Activated T-helper 1 cell treated with anti-CD3 and anti-CD28 coated beads, Interleukin-12 subunit alpha, Interleukin-12 subunit beta, Interleukin-2, Interleukin-4 antibody, amounts not matched to agents 30 ng/mL and 10 ng/mL and 1 ng/mL, durations not matched to agents 14 hours and 24 hours and 36 hours (primary cell): ENCODE measurements at regions not wholly inside any gene's neighbourhood (a gene's known extent, or its start where the extent isn't known, plus 50 kb on each side); places are given as distances from the start of the nearest gene placed in this dataset.
"Not testable (repeated sequence)": the region's sequence is repeated elsewhere in the genome, so short reads cannot be mapped to it uniquely, and the experiment has no call there.

ENCODE experiments used
- DNase-seq: peaks from one replicate; pipeline ENCODE4 v3.0.0; 2021; ENCODE audit warnings: low spot score
- H3K27ac Mint-ChIP-seq: one replicate; pipeline ENCODE4 v1.8.0; 2021; ENCODE audit warnings: mild to moderate bottlenecking, mixed read lengths
- H3K27me3 Mint-ChIP-seq: one replicate; pipeline ENCODE4 v1.8.0; 2022; ENCODE audit warnings: mild to moderate bottlenecking, moderate library complexity, mixed read lengths; ENCODE audit not compliant: insufficient read depth
- H3K36me3 Mint-ChIP-seq: one replicate; pipeline ENCODE4 v1.8.0; 2021; ENCODE audit warnings: low read depth, mixed read lengths
- H3K4me1 Mint-ChIP-seq: one replicate; pipeline ENCODE4 v1.8.0; 2021; ENCODE audit warnings: low read depth, mixed read lengths
- H3K4me3 Mint-ChIP-seq: one replicate; pipeline ENCODE4 v1.8.0; 2021; ENCODE audit warnings: mild to moderate bottlenecking, moderate library complexity, mixed read lengths
- H3K9me3 Mint-ChIP-seq: one replicate; pipeline ENCODE4 v1.8.0; 2021; ENCODE audit warnings: mixed read lengths
- intact Hi-C: fragments of 100-400 bp; cut with micrococcal nuclease; formaldehyde crosslinking; loops from one replicate; pipeline ENCODE4 v1.15.1; 2024

GRCh38 chr16:55075208-55075607, 144.5 kb downstream of the IRX5 start:
- H3K27ac Mint-ChIP-seq, H3K4me3 Mint-ChIP-seq, intact Hi-C loops, H3K9me3 Mint-ChIP-seq, H3K36me3 Mint-ChIP-seq, H3K4me1 Mint-ChIP-seq, H3K27me3 Mint-ChIP-seq, DNase-seq: not testable (repeated sequence)

- H3K27ac Mint-ChIP-seq, result no peak overlapping the region
- peaks cover 2% of the 10 kb centered on the region for H3K27me3 Mint-ChIP-seq
- no peaks in the 10 kb centered on the region for H3K9me3 Mint-ChIP-seq
- H3K4me1 Mint-ChIP-seq, result no peaks in the 10 kb centered on the region
- DNase-seq, result no peak
- intact Hi-C loops, result no loop called here
- H3K4me3 Mint-ChIP-seq, result no peak overlapping the region
- no peaks in the 10 kb centered on the region for H3K36me3 Mint-ChIP-seq
Measured at GRCh38 chr16:55076053-55076452, 145.4 kb downstream of the IRX5 start.

GRCh38 chr16:55077266-55077665, 146.6 kb downstream of the IRX5 start:
- no peaks in the 10 kb centered on the region for H3K4me1 Mint-ChIP-seq
- peaks cover 4% of the 10 kb centered on the region for H3K9me3 Mint-ChIP-seq

GRCh38 chr16:55078153-55078552, 147.5 kb downstream of the IRX5 start:
- intact Hi-C loops, result no loop called here
- H3K4me1 Mint-ChIP-seq, result no peaks in the 10 kb centered on the region
- peaks cover 4% of the 10 kb centered on the region for H3K9me3 Mint-ChIP-seq
- H3K27me3 Mint-ChIP-seq, result peaks cover 2% of the 10 kb centered on the region
- H3K27ac Mint-ChIP-seq, result no peak overlapping the region
- no peak overlapping the region for H3K4me3 Mint-ChIP-seq
- no peaks in the 10 kb centered on the region for H3K36me3 Mint-ChIP-seq
- no peak for DNase-seq

More at GRCh38 chr16:55077266-55077665, 146.6 kb downstream of the IRX5 start:
- Mint-ChIP-seq H3K36me3 (no peaks in the 10 kb centered on the region), H3K4me3 (no peak overlapping the region), H3K27ac (no peak overlapping the region), H3K27me3 (peaks cover 2% of the 10 kb centered on the region)
- intact Hi-C loops, result no loop called here
- no peak for DNase-seq

GRCh38 chr16:55078699-55079410, 148.2 kb downstream of the IRX5 start:
- Mint-ChIP-seq H3K36me3 (no peaks in the 10 kb centered on the region), H3K9me3 (peaks cover 4% of the 10 kb centered on the region), H3K27me3 (peaks cover 2% of the 10 kb centered on the region), H3K27ac (no peak overlapping the region), H3K4me3 (no peak overlapping the region), H3K4me1 (no peaks in the 10 kb centered on the region)
- DNase-seq, result no peak
- intact Hi-C loops, result no loop called here

- H3K9me3 Mint-ChIP-seq, result peaks cover 4% of the 10 kb centered on the region
- H3K36me3 Mint-ChIP-seq, result no peaks in the 10 kb centered on the region
- no peaks in the 10 kb centered on the region for H3K27me3 Mint-ChIP-seq
- intact Hi-C loops, result no loop called here
- no peak for DNase-seq
- no peak overlapping the region for H3K4me3 Mint-ChIP-seq
- H3K4me1 Mint-ChIP-seq, result no peaks in the 10 kb centered on the region
- no peak overlapping the region for H3K27ac Mint-ChIP-seq
Measured at GRCh38 chr16:55081622-55082590, 151.2 kb downstream of the IRX5 start.

- Mint-ChIP-seq H3K9me3 (peaks cover 4% of the 10 kb centered on the region), H3K4me3 (no peak overlapping the region), H3K36me3 (no peaks in the 10 kb centered on the region), H3K27ac (no peak overlapping the region), H3K27me3 (no peaks in the 10 kb centered on the region), H3K4me1 (no peaks in the 10 kb centered on the region)
- intact Hi-C loops, result no loop called here
- DNase-seq, result no peak
Measured at GRCh38 chr16:55082591-55082976, 151.9 kb downstream of the IRX5 start.

GRCh38 chr16:55083052-55083451, 152.4 kb downstream of the IRX5 start:
- H3K9me3 Mint-ChIP-seq, result peaks cover 4% of the 10 kb centered on the region
- H3K4me1 Mint-ChIP-seq, result no peaks in the 10 kb centered on the region
- no peak overlapping the region for H3K27ac Mint-ChIP-seq
- H3K36me3 Mint-ChIP-seq, result no peaks in the 10 kb centered on the region
- H3K27me3 Mint-ChIP-seq, result no peaks in the 10 kb centered on the region
- intact Hi-C loops, result no loop called here
- DNase-seq, result no peak
- H3K4me3 Mint-ChIP-seq, result no peak overlapping the region

GRCh38 chr16:55088098-55088497, 157.4 kb downstream of the IRX5 start:
- H3K9me3 Mint-ChIP-seq, result no peaks in the 10 kb centered on the region
- H3K36me3 Mint-ChIP-seq, result no peaks in the 10 kb centered on the region
- H3K4me3 Mint-ChIP-seq, result no peak overlapping the region
- DNase-seq, result no peak
- no peaks in the 10 kb centered on the region for H3K4me1 Mint-ChIP-seq
- intact Hi-C loops, result no loop called here
- no peaks in the 10 kb centered on the region for H3K27me3 Mint-ChIP-seq
- H3K27ac Mint-ChIP-seq, result no peak overlapping the region

- Mint-ChIP-seq H3K9me3 (no peaks in the 10 kb centered on the region), H3K27ac (no peak overlapping the region), H3K4me1 (no peaks in the 10 kb centered on the region), H3K36me3 (no peaks in the 10 kb centered on the region), H3K4me3 (no peak overlapping the region), H3K27me3 (no peaks in the 10 kb centered on the region)
- DNase-seq, result no peak
- intact Hi-C loops, result no loop called here
Measured at GRCh38 chr16:55089600-55089999, 158.9 kb downstream of the IRX5 start.

- intact Hi-C loops, result no loop called here
- H3K4me1 Mint-ChIP-seq, result no peaks in the 10 kb centered on the region
- H3K9me3 Mint-ChIP-seq, result no peaks in the 10 kb centered on the region
Measured at GRCh38 chr16:55091213-55091870, 160.7 kb downstream of the IRX5 start.

GRCh38 chr16:55091871-55092230, 161.2 kb downstream of the IRX5 start:
- no peak for DNase-seq
- Mint-ChIP-seq H3K4me1 (no peaks in the 10 kb centered on the region), H3K4me3 (no peak overlapping the region), H3K27ac (no peak overlapping the region), H3K27me3 (no peaks in the 10 kb centered on the region), H3K36me3 (no peaks in the 10 kb centered on the region), H3K9me3 (no peaks in the 10 kb centered on the region)
- intact Hi-C loops, result no loop called here

More at GRCh38 chr16:55091213-55091870, 160.7 kb downstream of the IRX5 start:
- no peak for DNase-seq
- Mint-ChIP-seq H3K36me3 (no peaks in the 10 kb centered on the region), H3K27ac (no peak overlapping the region), H3K4me3 (no peak overlapping the region), H3K27me3 (no peaks in the 10 kb centered on the region)

- H3K36me3 Mint-ChIP-seq, result no peaks in the 10 kb centered on the region
Measured at GRCh38 chr16:55100100-55100499, 169.4 kb downstream of the IRX5 start.

More at GRCh38 chr16:55100100-55100499, 169.4 kb downstream of the IRX5 start:
- intact Hi-C loops, result no loop called here
- H3K9me3 Mint-ChIP-seq, result peaks cover 4% of the 10 kb centered on the region
- no peak for DNase-seq
- H3K4me3 Mint-ChIP-seq, result no peak overlapping the region
- H3K27me3 Mint-ChIP-seq, result no peaks in the 10 kb centered on the region
- no peaks in the 10 kb centered on the region for H3K4me1 Mint-ChIP-seq
- no peak overlapping the region for H3K27ac Mint-ChIP-seq
